ENCODE measurements at regions not wholly inside any gene's neighbourhood (a gene's known extent, or its start where the extent isn't known, plus 50 kb on each side); places are given as distances from the start of the nearest gene placed in this dataset.

- peak; percentile 55; the same call in 2 of the 3 replicates for ATAC-seq (ENCODE audit: insufficient read depth, low read depth)
- H3K79me2 ChIP-seq (ENCODE audit: insufficient read depth, low read length) = no peaks in the 10 kb centered on the region
- DNase-seq = no peak
- H3K4me2 ChIP-seq (ENCODE audit: insufficient read depth, low read length) = no peak overlapping the region
- H3K9me3 ChIP-seq (ENCODE audit: insufficient read depth, low read length, severe bottlenecking) = no peaks in the 10 kb centered on the region
- no peak overlapping the region for H2AFZ ChIP-seq (ENCODE audit: low read depth, low read length)
- H3K4me1 ChIP-seq (ENCODE audit: insufficient read depth, low read length) = no peaks in the 10 kb centered on the region
- no peaks in the 10 kb centered on the region for H4K20me1 ChIP-seq (ENCODE audit: insufficient read depth, low read length)
- no peaks in the 10 kb centered on the region for H3K36me3 ChIP-seq (ENCODE audit: insufficient read depth, low read length)
- peaks cover 3% of the 10 kb centered on the region for H3K27me3 ChIP-seq (ENCODE audit: insufficient read depth, low read length, poor library complexity)
- no peak overlapping the region for H3K27ac ChIP-seq (ENCODE audit: low read length)
- TF ChIP-seq EZH2 (IDR thresholded peaks at IDR 0.05; ENCODE audit: borderline replicate concordance, low read depth, low read length, severe bottlenecking) (no peak), CTCF (IDR thresholded peaks at IDR 0.05; ENCODE audit: borderline replicate concordance, extremely low read depth, low read length, poor library complexity, severe bottlenecking) (no peak)
- H3K4me3 ChIP-seq (ENCODE audit: low read depth in 1 of 2, low read length in 2 of 2) = no peak overlapping the region
- H3K9ac ChIP-seq (ENCODE audit: low read depth, low read length) = no peak overlapping the region
These were observed 113.7 kb downstream of the DLL1 start for GRCh38 chr6:170176898-170177771.

GRCh38 chr6:170176136-170176897 is 114.6 kb downstream of the DLL1 start:
- ATAC-seq (ENCODE audit: insufficient read depth, low read depth) (no peak), DNase-seq (no peak)

DNA sequence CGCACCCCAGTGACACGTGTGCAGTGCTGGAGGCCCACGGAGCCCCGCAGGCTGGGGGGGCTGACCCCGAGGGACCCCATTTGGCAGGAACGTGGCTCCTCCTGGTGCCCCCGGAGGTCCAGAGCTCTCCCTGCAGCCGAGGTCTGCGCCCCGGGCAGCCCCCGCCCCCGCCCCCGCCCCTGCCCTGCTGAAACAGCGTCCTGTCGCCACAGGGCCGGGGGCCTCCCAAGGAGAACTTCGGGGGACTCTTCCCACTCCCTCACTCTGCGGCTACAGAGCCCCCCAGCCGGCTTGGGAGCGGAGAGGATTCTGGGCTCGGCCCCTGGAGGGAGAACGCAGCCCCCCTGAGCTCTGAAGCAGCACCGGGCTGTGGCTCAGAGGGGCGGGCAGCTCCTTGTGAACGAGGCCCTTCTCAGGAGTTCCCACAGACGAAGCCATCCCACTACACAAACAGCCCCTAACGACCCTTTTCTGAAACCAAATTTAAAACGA is 115.2 kb downstream of the DLL1 start:
- DNase-seq (no peak), ATAC-seq (ENCODE audit: insufficient read depth, low read depth) (no peak)
- H3K4me2 ChIP-seq (ENCODE audit: insufficient read depth, low read length) = no peak overlapping the region
- no peaks in the 10 kb centered on the region for H3K4me1 ChIP-seq (ENCODE audit: insufficient read depth, low read length)
- no peaks in the 10 kb centered on the region for H3K9me3 ChIP-seq (ENCODE audit: insufficient read depth, low read length, severe bottlenecking)
- no peaks in the 10 kb centered on the region for H3K36me3 ChIP-seq (ENCODE audit: insufficient read depth, low read length)
- no peak overlapping the region for H3K9ac ChIP-seq (ENCODE audit: low read depth, low read length)
- TF ChIP-seq EZH2 (IDR thresholded peaks at IDR 0.05; ENCODE audit: borderline replicate concordance, low read depth, low read length, severe bottlenecking) (no peak), CTCF (IDR thresholded peaks at IDR 0.05; ENCODE audit: borderline replicate concordance, extremely low read depth, low read length, poor library complexity, severe bottlenecking) (no peak)
- H4K20me1 ChIP-seq (ENCODE audit: insufficient read depth, low read length) = no peaks in the 10 kb centered on the region
- H3K27me3 ChIP-seq (ENCODE audit: insufficient read depth, low read length, poor library complexity) = peaks cover 3% of the 10 kb centered on the region
- H3K27ac ChIP-seq (ENCODE audit: low read length) = no peak overlapping the region
- no peak overlapping the region for H3K4me3 ChIP-seq (ENCODE audit: low read depth in 1 of 2, low read length in 2 of 2)
- H3K79me2 ChIP-seq (ENCODE audit: insufficient read depth, low read length) = no peaks in the 10 kb centered on the region
- no peak overlapping the region for H2AFZ ChIP-seq (ENCODE audit: low read depth, low read length)

More at GRCh38 chr6:170176136-170176897, 114.6 kb downstream of the DLL1 start:
- H2AFZ ChIP-seq (ENCODE audit: low read depth, low read length) = no peak overlapping the region
- H3K27me3 ChIP-seq (ENCODE audit: insufficient read depth, low read length, poor library complexity) = peaks cover 3% of the 10 kb centered on the region
- TF ChIP-seq CTCF (IDR thresholded peaks at IDR 0.05; ENCODE audit: borderline replicate concordance, extremely low read depth, low read length, poor library complexity, severe bottlenecking) (no peak), EZH2 (IDR thresholded peaks at IDR 0.05; ENCODE audit: borderline replicate concordance, low read depth, low read length, severe bottlenecking) (no peak)
- H3K27ac ChIP-seq (ENCODE audit: low read length) = no peak overlapping the region
- no peak overlapping the region for H3K9ac ChIP-seq (ENCODE audit: low read depth, low read length)
- no peaks in the 10 kb centered on the region for H4K20me1 ChIP-seq (ENCODE audit: insufficient read depth, low read length)
- H3K9me3 ChIP-seq (ENCODE audit: insufficient read depth, low read length, severe bottlenecking) = no peaks in the 10 kb centered on the region
- H3K36me3 ChIP-seq (ENCODE audit: insufficient read depth, low read length) = no peaks in the 10 kb centered on the region
- H3K4me1 ChIP-seq (ENCODE audit: insufficient read depth, low read length) = no peaks in the 10 kb centered on the region
- H3K4me2 ChIP-seq (ENCODE audit: insufficient read depth, low read length) = no peak overlapping the region
- no peaks in the 10 kb centered on the region for H3K79me2 ChIP-seq (ENCODE audit: insufficient read depth, low read length)
- H3K4me3 ChIP-seq (ENCODE audit: low read depth in 1 of 2, low read length in 2 of 2) = no peak overlapping the region

All from DND-41 (cell line).